NOMO-1 treated with DMSO at 0.1 percent for 48 hours (cell line): ENCODE measurements at regions not wholly inside any gene's neighbourhood (a gene's known extent, or its start where the extent isn't known, plus 50 kb on each side); places are given as distances from the start of the nearest gene placed in this dataset.

Experiments used
- DNase-seq: peaks from one replicate; lab custom pipeline; 2025; ENCODE audit not compliant: unreplicated experiment; lab: John Stamatoyannopoulos, UW

DNA sequence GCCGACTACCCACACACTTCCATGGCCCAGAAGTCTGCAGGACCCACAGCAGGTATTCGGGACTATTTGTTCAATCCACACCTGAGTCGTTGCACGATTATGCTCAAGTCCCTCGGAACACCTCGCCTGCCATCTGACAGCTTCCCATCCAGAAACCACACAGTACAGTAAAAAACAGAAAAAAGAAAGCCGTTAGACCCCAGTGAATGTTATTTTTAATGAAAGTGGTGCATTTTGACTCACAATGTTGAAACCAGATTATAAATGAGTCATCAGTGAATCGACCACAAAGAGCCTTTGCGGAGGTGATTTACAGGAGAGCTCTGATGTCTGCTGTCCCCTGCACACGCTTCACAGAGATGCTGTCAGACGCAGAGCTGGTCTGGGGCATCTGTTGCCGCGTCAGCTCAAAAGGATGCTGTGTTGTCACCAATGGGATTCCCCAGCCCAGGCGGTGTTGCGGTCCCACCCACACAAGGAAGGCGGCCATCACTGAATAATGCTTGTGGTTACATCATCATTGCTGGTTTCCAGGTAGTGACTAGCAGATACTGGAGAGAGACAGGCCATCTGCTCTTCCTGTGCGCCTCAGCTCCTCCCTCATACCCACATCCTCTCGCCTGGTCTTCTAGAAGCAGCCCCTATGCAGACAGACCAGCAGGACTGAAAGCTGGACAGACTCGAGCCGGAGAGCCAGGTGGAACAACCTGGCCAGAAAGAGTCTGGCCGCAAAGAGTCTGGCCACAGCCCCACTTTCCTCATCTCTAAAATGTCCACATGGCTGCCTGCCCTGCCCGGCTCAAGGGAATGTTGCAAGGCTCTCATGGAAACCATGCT lies 116.8 kb downstream of the TOMM20 start:
- DNase-seq, result peak; percentile 98

DNA sequence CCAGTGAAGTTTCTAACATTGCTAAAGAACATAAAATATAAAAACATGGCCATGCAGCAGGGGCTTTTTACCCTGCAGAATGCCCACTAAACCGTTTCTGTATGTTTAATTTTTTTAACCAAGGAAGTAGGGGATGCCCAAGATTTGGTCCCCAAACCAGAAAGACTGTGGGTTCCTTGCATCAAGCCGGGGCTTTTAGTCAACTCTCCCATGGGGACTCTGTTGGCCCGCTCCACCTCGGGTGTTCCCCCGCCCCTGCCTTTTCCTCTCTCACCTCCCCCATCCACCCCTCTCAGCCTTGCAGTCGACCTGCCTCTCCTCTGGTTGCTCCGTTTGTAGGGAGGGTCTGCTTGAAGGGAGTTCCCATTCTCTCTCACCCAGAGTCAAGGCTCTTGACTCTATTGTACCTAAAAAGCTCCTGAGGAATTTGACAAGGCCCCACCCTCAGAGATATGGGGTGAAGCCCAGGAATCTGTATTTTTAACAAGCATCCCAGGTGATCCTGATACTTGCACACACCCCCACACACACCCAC lies 117.5 kb downstream of the TOMM20 start:
- no peak for DNase-seq

DNA sequence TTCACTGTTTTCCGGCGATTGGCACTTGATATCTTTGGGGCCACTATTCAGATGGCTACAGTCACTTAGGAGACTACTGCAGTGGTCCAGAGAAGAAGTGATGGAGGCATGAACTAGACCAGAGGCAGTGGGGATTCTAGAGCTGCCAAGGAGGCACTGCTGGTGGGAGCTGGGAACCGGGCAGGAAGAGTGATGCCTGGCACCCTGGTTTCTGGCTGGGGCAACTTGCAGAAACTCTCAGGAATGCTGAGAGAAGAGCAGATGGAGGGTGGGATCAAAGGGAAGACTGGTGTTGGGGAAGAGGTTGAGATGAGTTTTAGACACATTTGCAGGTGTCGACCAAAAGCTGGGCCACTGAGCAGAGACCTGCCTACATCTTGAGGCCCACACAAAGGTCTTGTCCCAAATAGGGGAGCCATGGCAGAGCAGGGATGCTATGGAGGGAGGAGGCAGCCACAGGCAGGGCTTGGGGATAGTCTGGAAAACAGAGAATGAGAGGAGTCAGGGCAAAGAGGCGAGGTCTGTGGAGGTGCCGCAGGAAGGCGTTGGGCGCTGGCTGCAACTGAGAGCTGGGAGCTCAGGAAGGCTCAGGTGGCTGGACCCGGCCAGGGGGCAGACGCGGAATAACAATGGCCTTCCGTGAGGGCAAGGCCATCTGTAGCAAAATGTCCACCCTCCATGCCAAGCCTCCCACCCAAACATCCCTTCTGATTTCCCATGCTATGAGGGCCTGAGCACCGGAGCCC lies 118.9 kb downstream of the TOMM20 start:
- no peak for DNase-seq

DNA sequence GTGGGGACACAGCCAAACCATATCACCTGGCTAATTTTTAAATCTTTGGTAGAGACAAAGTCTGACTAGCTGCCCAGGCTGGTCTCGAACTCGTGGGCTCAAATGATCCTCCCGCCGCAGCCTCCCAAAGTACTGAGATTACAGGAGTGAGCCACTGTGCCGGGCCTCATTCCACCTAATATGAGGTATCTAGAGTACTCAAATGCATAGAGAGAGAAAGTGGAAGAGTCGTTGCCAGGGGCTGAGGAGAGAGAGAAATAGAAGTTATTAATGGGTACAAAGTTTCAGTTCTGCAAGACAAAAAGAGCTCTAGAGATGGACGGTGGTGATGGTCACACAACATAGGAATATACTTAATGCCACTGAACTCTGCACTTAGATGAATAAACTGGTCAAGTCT lies 119.6 kb downstream of the TOMM20 start:
- DNase-seq, result peak; percentile 45

DNA sequence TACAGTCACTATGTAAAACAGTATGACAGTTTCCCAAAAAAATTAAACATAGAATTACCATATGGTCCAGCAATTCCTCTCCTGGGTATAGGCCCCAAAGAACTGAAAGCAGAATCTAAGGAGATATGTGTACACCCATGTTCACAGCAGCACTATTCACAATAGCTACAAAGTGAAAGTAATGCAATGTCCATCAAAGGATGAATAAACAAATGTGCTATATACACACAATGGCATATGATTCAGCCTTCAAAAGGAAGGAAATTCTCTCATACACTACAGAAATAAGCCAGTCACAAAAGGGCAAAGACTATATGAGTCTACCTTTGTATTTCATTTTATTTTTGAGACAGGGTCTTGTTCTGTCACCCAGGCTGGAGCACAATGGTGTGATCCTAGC lies 120.4 kb downstream of the TOMM20 start:
- no peak for DNase-seq

DNA sequence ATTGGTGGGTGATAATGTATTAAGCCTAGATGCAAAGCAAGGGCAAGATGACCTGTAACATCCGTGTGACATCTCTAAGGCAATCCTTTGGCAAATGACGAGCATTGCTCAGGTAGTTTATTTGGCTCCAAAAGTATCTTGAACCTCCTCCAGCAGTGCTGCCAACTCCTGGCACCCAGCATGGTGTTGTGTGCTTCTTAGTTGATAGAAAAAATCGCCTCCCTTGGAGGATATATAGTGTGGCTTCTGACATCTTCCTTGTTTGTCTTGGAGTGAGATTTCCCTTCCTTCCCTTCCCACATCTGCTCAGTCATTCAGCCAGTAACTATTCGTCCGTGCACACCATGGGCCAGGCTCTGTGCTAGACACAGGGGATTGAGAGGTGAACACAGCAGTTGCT lies 121.8 kb downstream of the TOMM20 start:
- no peak for DNase-seq

DNA sequence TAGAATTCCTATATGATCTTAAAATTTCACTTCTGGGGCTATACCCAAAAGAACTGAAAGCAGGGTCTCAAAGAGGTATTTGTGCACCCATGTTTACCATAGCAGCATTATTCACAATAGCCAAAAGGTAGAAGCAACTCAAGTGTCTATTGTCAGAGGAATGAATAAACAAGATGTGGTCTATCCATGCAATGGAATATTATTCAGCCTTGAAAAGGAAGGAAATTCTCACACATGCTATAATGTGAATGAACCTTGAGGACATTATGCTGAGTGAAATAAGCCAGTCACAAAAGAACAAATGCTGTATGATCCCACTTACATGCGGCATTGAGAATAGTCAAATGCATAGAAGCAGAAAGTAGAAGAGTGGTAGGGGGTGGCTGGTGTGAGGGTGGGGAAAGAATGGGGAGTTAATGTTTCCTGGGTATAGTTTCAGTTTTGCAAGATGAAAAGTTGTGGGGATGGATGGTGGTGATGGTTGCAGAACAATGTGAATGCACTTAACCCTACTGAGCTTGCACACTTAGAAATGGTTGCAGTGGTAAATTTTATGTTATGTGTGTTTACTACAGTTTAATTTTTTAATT lies 122.4 kb downstream of the TOMM20 start:
- DNase-seq, result no peak

DNA sequence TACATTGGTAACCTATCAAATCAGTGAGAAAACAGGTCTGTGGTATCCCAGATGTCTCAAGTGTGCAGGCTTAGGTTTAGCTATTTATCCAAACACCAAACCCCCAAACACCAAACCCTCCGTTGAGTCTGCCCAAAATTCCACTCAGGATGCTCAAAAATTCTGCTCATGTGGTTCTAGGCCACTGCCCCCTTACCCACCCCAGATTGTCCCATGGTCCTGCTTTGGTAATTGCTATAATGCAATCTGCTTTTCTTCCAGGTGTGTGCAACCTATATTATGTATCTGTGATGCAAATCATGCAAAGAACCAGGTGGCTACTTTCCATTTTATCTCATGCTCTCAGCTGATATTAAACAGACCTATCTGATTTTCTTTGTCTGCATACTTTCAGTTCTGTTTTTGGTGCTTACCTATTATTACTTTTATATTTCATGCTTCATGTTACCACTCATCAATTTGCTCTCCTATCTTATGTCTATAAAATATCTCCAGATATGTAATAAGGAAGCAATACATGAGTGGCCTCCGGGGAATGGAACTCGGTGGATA lies 123.7 kb downstream of the TOMM20 start:
- DNase-seq, result no peak

DNA sequence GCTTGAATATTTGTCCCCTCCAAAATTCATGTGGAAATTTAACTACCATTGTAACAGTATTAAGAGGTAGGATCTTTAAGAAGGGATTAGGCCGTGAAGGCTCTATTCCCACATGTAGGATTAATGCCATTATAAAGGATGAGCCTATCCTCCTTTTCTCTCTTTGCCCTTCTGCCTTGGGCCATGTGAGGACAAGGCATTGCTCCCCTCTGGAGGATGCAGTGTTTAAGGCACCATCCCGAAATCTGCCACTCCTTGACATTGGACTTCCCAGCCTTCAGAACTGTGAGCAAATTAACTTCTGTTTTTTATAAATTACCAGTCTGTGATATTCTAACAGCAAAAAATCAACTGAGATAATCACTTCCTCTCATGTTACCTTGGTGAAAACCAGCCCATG lies 124.4 kb downstream of the TOMM20 start:
- peak; percentile 23 for DNase-seq

DNA sequence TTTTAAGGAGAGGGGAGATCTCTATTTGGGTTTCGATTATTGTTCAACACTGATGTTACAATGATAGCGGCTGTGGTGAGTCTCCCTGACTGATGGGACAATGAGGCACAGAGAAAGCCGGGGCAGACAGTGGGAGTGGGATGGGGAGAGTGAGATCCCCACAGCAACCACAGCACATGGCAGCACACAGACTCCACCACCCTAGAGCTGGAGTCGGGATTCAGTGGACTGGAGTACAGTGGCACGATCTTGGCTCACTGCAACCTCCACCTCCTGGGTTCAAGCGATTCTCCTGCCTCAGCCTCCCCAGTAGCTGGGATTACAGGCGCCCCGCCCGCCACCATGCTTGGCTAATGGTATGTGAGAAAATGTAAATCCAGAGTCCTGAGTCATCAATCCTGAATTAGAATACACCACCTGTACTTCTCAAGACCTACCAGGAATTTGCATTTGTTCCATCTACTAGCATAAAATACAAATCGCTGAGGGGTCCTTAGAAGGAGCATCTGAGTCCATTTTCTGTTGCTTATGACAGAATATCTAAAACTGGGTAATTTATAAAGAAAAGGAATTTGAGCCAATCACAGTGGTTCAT lies 125.8 kb downstream of the TOMM20 start:
- DNase-seq, result no peak

DNA sequence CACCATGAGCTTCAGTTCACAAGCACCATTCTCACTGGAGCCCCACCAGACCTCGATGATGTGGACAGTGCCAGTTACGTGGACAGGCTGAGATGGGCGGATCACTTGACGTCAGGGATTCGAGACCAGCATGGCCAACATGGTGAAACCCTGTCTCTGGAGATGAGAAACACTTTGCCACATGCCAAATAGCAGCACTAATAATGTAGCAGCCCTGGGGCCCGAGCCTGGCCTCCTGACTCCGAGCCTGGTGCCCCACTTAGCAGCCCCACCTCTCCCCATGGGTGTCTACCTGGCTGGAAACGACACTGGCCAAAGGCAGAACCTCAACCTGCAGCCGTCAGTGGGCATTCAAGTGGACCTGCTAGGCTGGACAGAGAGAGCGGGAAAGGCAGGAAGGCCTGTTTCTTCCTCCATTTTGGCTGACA lies 129.1 kb downstream of the TOMM20 start:
- DNase-seq, result no peak

DNA sequence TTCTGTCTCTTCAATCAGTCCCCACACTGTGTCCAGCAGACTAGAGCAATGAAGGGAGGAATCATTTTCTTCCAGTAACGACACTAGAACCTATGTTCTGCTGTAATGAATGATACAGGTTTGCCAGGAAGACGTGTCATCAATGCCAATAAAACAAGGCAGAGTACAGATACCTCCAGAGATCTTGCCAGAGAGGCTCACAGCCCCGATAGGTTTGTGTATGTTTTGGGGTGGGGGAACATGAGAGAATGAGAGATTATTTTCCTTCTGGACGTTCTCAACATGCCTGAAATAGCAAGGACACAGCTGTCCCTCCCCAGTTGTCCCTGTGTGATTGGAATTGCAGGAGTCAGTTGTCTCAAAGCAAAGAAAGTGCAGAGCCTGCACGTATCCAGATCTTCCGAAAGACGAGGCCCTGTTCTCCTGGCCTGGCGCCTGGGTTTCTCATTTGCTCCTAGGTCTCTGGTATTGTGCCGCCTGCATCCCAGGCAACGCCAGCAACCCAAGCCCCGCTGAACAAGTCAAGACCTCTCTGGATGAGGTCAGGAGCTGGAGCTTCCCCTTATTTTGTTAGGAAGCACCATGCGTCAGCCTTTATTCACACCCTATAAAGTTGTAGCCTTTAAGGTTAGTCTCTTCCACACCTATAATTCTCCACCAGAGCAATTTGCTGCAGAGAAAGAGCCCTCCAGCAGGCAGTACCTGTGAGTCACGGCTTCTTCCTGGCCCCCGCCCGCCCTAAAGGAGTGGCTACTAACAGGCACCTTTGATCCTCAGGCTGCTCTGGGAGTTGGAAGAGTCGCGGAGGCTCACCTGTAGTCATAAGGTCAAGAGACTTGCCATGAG lies 130.5 kb downstream of the TOMM20 start:
- no peak for DNase-seq

DNA sequence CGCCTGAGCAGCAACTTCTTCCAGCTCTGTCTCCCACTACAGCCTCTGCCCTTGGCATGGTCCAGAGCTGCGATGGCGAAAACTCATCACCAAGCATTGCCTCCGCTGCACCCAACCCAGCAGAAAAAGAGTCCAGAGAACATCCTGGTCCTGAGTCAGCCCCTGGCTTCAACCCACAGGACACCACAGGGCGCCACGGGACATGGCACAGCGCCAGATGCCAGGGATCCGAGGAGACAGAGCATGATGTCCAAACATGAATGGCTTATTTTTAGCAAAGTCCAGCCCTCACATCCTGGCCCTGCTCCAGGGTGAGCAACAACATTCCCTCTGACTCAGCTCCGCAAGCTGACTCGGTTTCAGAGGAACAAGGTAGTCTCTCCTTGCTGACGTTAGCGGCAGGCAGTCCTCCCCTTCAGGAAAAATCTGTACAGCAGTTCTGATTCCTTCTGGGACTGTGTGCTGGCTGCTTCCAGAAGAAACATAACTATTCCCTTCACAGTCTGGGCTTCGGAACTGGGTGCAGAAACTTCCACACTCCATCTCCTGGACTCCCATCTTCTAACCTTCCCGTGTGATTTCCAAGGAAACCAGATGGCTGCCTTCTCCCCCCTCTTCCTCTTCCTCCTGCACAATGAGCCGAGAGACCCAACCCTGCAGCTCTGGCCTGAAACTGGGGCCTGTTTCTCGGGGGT lies 131.3 kb downstream of the TOMM20 start:
- DNase-seq, result no peak

DNA sequence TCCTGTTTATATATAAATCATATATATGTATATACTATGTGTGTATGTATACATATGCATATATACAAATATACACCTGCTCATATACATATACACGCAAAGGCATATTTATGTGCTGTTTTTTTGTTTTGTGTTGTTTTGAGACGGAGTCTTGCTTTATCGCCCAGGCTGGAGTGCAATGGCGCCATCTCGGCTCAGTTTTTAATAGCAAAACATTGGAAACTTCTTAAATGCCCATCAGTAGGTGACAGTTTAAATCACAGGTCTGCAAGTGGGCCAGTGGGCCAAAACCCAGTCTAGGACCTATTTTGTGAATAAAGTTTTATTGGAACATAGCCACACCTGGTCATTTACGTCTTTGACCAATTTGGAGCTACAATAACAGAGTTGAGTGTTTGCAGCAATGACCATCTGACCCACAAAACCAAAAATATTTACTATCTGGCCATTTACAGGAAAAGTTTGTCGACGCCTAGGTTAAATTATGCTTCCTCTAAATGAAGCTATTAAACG lies 132.3 kb downstream of the TOMM20 start:
- DNase-seq, result no peak

DNA sequence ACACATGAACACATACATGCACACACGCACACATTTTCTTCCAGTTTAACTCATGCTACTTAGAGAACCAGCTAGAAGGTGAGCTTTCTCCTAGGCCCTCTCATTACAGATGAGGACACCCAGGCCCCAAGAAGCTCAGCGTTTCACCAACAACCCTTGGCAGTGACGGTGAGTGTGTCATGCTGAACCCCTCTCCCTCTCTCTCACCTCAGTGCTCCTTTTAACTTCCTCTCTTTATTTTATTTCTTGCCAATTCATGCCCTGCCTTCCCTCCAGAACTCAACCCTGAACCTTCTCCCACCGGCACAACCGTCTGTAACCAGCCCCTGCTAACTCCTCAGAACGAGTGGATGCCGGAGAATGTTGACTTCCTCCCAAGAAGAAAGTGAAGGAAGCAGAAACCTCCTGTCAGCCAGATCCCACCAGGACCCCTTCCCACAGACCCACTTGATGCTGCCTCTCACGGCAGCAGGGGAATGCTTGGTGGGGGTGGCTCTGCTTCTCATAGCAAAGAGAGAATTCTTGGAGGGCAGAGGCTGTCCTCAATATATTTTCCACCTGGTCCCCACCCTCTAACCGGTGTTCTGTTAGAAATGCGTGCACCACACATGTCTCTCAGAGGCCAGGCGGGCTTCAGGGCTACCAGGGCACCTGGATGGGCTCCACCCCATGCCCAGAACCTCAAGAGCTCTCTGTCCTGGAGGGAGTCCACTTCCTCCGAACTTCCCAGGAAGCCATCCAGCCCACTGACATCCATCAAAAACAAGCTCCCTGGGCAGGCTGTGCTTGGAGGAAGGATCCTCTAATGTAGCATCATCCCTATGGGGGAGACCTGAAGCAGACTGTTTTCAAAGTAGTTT lies 134.0 kb downstream of the TOMM20 start:
- DNase-seq, result no peak

DNA sequence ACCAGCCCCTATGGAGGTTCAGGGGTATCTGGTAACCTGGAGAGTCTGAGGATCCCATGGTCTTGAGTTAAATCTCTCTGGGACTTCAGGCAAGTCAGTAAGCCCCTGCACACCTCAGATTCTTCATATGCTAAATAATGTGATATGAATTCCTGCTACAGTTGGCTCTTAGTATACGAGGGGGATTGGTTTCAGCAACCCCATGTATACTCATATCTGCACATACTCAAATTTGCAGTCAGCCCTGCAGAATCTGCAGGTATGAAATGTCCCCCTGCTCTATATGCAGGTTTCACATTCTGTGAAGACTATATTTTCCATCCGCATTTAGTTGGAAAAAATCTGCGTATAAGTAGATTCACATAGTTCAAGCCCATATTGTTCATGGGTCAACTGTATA lies 136.6 kb downstream of the TOMM20 start:
- no peak for DNase-seq

DNA sequence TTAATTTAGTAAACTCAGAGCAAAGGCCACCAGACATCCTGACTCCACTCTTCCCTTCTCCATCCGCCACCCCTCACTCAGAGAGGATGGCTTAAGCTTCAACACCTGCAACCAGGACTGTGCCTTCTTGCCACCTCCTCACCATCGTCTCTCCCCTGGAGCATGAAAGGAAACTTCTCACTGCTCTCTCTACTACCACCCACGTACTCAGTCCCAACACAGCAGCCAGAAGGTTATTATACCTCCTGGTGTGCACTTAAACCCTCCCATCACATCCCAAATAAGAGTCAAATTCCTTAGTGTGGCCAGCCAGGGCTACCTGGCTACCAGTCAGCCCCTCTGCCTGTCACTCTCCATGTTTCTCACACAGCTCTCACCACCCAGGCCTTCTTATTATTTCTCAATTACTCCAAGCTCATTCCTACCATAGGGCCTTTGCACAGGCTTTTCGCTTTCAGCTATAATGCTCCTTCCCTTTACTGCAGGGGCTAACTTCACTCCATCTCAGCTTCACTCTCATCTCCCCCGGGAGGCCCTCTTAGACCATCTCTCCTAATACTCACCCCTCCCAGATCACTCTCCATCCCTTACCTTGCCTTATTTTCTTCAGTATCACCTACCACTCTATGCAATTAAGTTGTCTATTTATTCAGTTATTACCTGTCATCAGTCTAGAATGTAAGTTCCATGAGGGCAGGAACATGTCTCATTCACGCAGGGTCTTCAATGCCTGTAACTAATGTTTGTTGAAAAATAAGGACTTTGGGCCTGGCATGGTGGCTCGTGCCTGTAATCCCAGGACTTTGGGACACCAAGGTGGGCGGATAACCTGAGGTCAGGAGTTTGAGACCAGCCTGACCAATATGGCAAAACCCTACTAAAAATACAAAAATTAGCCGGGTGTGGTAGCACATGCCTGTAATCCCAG lies 137.5 kb downstream of the TOMM20 start:
- no peak for DNase-seq
